Heart right ventricle (tissue), 16 donors: ENCODE measurements at regions not wholly inside any gene's neighbourhood (a gene's known extent, or its start where the extent isn't known, plus 50 kb on each side); places are given as distances from the start of the nearest gene placed in this dataset.

Source experiments
- ATAC-seq, 8 donors: fragments of 200-7000 bp; cut with Tn5 transposase; one replicate each; pipeline ENCODE4 v1.9.1; 2020; ENCODE audit warnings: mild to moderate bottlenecking in 8 of 8, moderate library complexity in 8 of 8, moderate number of reproducible peaks in 1 of 8
- DNase-seq, 2 donors: peaks; one replicate each; pipeline ENCODE4 v3.0.0-alpha.2; 2020
- H3K27ac ChIP-seq, 10 donors: fragments of 200-600 bp; sonication (generic) in 2 of 10; one replicate each; pipeline versions ENCODE4 v1.5.0 to v1.8.0; 2020 to 2022; ENCODE audit warnings: mild to moderate bottlenecking in 3 of 10
- H3K27me3 ChIP-seq, 7 donors: fragments of 200-600 bp; one replicate each; pipeline ENCODE4 v1.8.0; 2021 to 2022; ENCODE audit warnings: mild to moderate bottlenecking in 2 of 7
- H3K36me3 ChIP-seq, 9 donors: fragments of 200-600 bp; sonication (generic) in 1 of 9; one replicate each; pipeline versions ENCODE4 v1.5.0 to v1.8.0; 2020 to 2022; ENCODE audit warnings: mild to moderate bottlenecking in 2 of 9
- H3K4me1 ChIP-seq, 9 donors: fragments of 200-600 bp; sonication (generic) in 1 of 9; one replicate each; pipeline versions ENCODE4 v1.5.0 to v1.8.0; 2020 to 2022; ENCODE audit warnings: mild to moderate bottlenecking in 4 of 9
- H3K4me3 ChIP-seq, 10 donors: fragments of 200-600 bp; sonication (generic) in 2 of 10; one replicate each; pipeline versions ENCODE4 v1.5.0 to v1.8.0; 2020 to 2022; ENCODE audit warnings: mild to moderate bottlenecking in 7 of 10, moderate library complexity in 2 of 10
- H3K9me3 ChIP-seq, 11 donors: fragments of 200-600 bp in 10 of 11; sonication (generic) in 2 of 11; one replicate each; pipeline versions ENCODE4 v1.5.0 to v1.8.0; 2013 to 2022; ENCODE audit warnings: mild to moderate bottlenecking in 2 of 11, control low read depth in 1 of 11, moderate library complexity in 1 of 11
- WGBS, 2 donors: extraction: QIAGEN DNeasy Blood & Tissue Kit; methylation state at CpG; one replicate each; pipeline ENCODE4 v1.1.7; 2013; ENCODE audit warnings: inconsistent platforms in 1 of 2; 5-methylcytosine and 5-hydroxymethylcytosine counted together
- intact Hi-C, 10 donors: fragments of 100-400 bp; cut with DNase I; formaldehyde crosslinking; loops; one replicate each; pipeline versions ENCODE4 v1.11.1 to v1.14.2; 2022
- TF ChIP-seq, protein P1 (sequence below), 9 donors: fragments of 200-600 bp; sonication (generic) in 2 of 9; IDR thresholded peaks; one replicate each; pipeline versions ENCODE4 v1.5.0 to v1.8.0; 2021 to 2022; ENCODE audit warnings: antibody characterized with exemption in 9 of 9, mild to moderate bottlenecking in 5 of 9, moderate library complexity in 1 of 9
- donor health status: Arrhythmogenic right ventricular cardiomyopathy.
- donor health status: ischemic (EF 13 %, LVEDD 7.1; RV severe dilation, severe dysfunction).
- donor health status: healthy with polysubstance abuse.
- donor health status: DM: no; HTN: yes; CAD: no.
- donor health status: DM: no; HTN: no; CAD: no.
- donor health status: ischemic (EF 25% LVEDD 6.9; RV normal size, moderate dysfunction).
- donor health status: ischemic (EF 25% LVEDD 5.7; RV mildly dilated, moderate dysfunction).
- donor health status: healthy.
- donor health status: DM: yes; HTN: yes; CAD: no.
- donor health status: Ischemic cardiomyopathy.
- donor health status: ischemic (EF 35%, LVEDD 5.7; RV mildly dilated, moderate dysfunction).
- donor health status: nonischemic (EF 11% LVEDD 7.7; RV severe dilation, severe dysfunction).
- donor health status: DM: yes; HTN: yes; CAD: no.
- donor health status: PGD.
- donor health status: ischemic (EF 29% LVEDD 5.4; RV normal size, mild dysfunction).
- donor health status: nonischemic (EF 23%, LVEDD 6.1; RV moderate dilation, normal function).

GRCh38 chr10:21030091-21030490 is 133.0 kb upstream of the NEBL start:
- intact Hi-C loops: no loop called here
- TF ChIP-seq, protein P1, sequence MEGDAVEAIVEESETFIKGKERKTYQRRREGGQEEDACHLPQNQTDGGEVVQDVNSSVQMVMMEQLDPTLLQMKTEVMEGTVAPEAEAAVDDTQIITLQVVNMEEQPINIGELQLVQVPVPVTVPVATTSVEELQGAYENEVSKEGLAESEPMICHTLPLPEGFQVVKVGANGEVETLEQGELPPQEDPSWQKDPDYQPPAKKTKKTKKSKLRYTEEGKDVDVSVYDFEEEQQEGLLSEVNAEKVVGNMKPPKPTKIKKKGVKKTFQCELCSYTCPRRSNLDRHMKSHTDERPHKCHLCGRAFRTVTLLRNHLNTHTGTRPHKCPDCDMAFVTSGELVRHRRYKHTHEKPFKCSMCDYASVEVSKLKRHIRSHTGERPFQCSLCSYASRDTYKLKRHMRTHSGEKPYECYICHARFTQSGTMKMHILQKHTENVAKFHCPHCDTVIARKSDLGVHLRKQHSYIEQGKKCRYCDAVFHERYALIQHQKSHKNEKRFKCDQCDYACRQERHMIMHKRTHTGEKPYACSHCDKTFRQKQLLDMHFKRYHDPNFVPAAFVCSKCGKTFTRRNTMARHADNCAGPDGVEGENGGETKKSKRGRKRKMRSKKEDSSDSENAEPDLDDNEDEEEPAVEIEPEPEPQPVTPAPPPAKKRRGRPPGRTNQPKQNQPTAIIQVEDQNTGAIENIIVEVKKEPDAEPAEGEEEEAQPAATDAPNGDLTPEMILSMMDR (IDR thresholded peaks at IDR 0.05): no peak
- WGBS, 2 donors: 73 to 77% methylated on average over 10 of the region's 10 CpGs
- Histone ChIP-seq H3K27ac (peak overlapping the region in 1 of 10 donors; percentile 47), H3K36me3 (no peaks in the 10 kb centered on the region), H3K4me1 (peaks cover 0 to 11% (median 0%) of the 10 kb centered on the region in 9 donors), H3K27me3 (no peaks in the 10 kb centered on the region), H3K4me3 (no peak overlapping the region), H3K9me3 (no peaks in the 10 kb centered on the region)
- no peak for DNase-seq
- no peak for ATAC-seq

DNA sequence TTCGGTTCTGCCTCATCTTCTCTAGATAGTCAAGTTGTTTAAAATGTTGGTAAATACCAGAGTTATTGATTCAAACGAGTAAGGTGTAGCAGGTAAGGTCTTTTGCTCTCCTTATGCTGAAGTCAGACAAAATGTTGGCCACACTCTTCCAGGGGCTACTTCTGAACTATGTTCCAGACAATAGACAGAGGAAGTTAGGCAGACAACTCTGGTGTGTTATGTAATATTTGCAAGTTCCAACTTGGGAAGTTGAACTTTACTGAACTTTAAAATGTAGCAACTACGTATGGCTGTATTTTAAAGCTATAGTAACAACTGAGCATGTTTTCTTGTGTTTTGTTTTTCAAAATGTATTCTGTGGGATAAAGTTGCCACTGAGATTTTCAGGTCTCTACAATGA is 125.7 kb upstream of the NEBL start:
- DNase-seq (no peak), ATAC-seq (no peak)
- H3K4me1 ChIP-seq: peaks cover 0 to 12% (median 0%) of the 10 kb centered on the region in 9 donors
- intact Hi-C loops: no loop called here
- TF ChIP-seq, protein P1 (IDR thresholded peaks at IDR 0.05): no peak
- peak overlapping the region in 1 of 10 donors; percentile 26 for H3K27ac ChIP-seq
- H3K36me3 ChIP-seq: no peaks in the 10 kb centered on the region
- H3K4me3 ChIP-seq: no peak overlapping the region
- H3K27me3 ChIP-seq: no peaks in the 10 kb centered on the region
- no peaks in the 10 kb centered on the region for H3K9me3 ChIP-seq
- WGBS, 2 donors: 60 to 66% methylated on average over 3 of the region's 3 CpGs

DNA sequence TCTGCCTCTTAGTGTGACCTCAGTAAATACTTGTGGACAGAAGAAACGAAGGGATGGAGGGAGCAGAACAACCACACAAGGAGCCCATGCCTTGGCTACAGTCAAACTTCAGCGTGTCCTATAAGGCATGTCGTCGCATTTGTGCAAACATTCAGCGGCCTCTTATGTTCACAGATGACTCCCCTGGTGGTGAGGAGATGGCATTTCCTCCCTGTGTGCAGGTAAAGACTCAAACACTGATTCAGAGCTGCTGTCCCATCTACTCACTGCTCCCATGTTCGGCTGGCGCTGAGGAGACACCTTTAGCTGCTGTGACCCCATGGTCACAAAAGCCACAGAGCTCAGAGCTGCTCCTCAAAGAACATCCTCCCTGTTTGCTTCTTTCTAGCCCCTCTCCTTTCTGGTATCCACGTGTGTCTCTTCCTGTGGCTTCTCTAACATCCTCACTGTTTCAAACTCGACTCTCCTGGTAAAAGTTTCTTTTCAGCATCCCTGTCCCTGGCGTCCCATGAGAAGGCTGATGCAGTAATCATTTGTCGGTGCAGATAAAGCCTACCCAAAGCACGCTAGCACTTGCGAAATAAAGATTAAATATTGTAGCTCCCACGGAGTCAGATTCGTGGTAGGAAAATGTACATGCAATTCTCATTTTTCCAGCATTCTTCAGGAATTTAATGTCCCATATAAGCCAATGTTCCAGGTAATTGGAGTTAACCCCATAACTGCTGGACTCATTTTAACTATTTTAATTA is 124.9 kb upstream of the NEBL start:
- no peak overlapping the region for H3K4me3 ChIP-seq
- intact Hi-C loops: no loop called here
- H3K9me3 ChIP-seq: no peaks in the 10 kb centered on the region
- peaks cover 0 to 12% (median 0%) of the 10 kb centered on the region in 9 donors for H3K4me1 ChIP-seq
- DNase-seq (no peak), ATAC-seq (peak in 2 of 8 donors; percentile 19 to 31)
- no peaks in the 10 kb centered on the region for H3K36me3 ChIP-seq
- WGBS, 2 donors: 61 to 65% methylated on average over 15 of the region's 15 CpGs
- TF ChIP-seq, protein P1 (IDR thresholded peaks at IDR 0.05): no peak
- H3K27me3 ChIP-seq: no peaks in the 10 kb centered on the region
- H3K27ac ChIP-seq: peak overlapping the region in 1 of 10 donors; percentile 26

- Histone ChIP-seq H3K9me3 (no peaks in the 10 kb centered on the region), H3K4me1 (peaks cover 0 to 12% (median 0%) of the 10 kb centered on the region in 9 donors), H3K4me3 (no peak overlapping the region), H3K36me3 (no peaks in the 10 kb centered on the region), H3K27me3 (no peaks in the 10 kb centered on the region), H3K27ac (no peak overlapping the region)
- WGBS, 2 donors: 71 to 80% methylated on average over 6 of the region's 6 CpGs
- no peak for DNase-seq
- ATAC-seq: peak in 2 of 8 donors; percentile 31 to 34
- TF ChIP-seq, protein P1 (IDR thresholded peaks at IDR 0.05): no peak
- intact Hi-C loops: no loop called here
Measured at GRCh38 chr10:21021231-21021630, 124.1 kb upstream of the NEBL start.
